Endothelial cell of umbilical vein (primary cell): ENCODE measurements at regions not wholly inside any gene's neighbourhood (a gene's known extent, or its start where the extent isn't known, plus 50 kb on each side); places are given as distances from the start of the nearest gene placed in this dataset.

Source experiments
- BruUV-seq: library from RNA; stranded (reverse); fragments of 400-500 nt; replicated peaks from 2 replicates; lab custom pipeline; 2021; lab: Mats Ljungman, UMichigan
- CTCF ChIA-PET: fragments of 300-600, 350-600 bp; sonication (Branson Sonifier 250); formaldehyde crosslinking; loops from one replicate; lab custom pipeline; 2021; ENCODE audit warnings: antibody characterized with exemption, inconsistent platforms; lab: Charles Lee
- POLR2A ChIA-PET: fragments of 300-600, 350-600 bp; sonication (Branson Sonifier 250); formaldehyde crosslinking; loops from one replicate; lab custom pipeline; 2021; ENCODE audit warnings: antibody characterized with exemption, inconsistent platforms; lab: Charles Lee
- DNase-seq: peaks from one replicate; pipeline ENCODE4 v3.0.0-alpha.2; 2011; ENCODE audit warnings: low read depth, low spot score
- FAIRE-seq: peaks from 2 replicates; lab custom pipeline; 2011; peaks lifted over from hg19 to GRCh38; lab: Jason Lieb, UNC
- H2AFZ ChIP-seq: 2 replicates; pipeline ENCODE4 v1.6.0; 2012; ENCODE audit warnings: low read depth, low read length, control low read depth, inconsistent platforms
- H3K27ac ChIP-seq: 2 replicates; pipeline ENCODE4 v1.5.1; 2011; ENCODE audit warnings: low read depth, mild to moderate bottlenecking, control low read depth, low read length, moderate library complexity; ENCODE audit not compliant: insufficient read depth
- H3K27me3 ChIP-seq, 2 experiments: 2 replicates each; pipeline versions ENCODE4 v1.6.0 to v1.6.1; 2011; ENCODE audit warnings: low read length in 2 of 2, mixed read lengths in 1 of 2; ENCODE audit not compliant: control insufficient read depth in 2 of 2, insufficient read depth in 2 of 2
- H3K36me3 ChIP-seq, 2 experiments: 2 replicates in 1 of 2; 3 replicates in 1 of 2; pipeline ENCODE4 v1.5.1; 2011; ENCODE audit warnings: low read length in 2 of 2, mild to moderate bottlenecking in 1 of 2, moderate library complexity in 1 of 2; ENCODE audit not compliant: control insufficient read depth in 2 of 2, insufficient read depth in 2 of 2; ENCODE audit errors: extremely low read depth in 1 of 2
- H3K4me1 ChIP-seq: 3 replicates; pipeline ENCODE4 v1.5.1; 2011; ENCODE audit warnings: mild to moderate bottlenecking, low read length; ENCODE audit not compliant: control insufficient read depth, insufficient read depth; ENCODE audit errors: extremely low read depth
- H3K4me2 ChIP-seq: 2 replicates; pipeline ENCODE4 v1.6.1; 2011; ENCODE audit warnings: low read length, control low read depth, mixed read lengths; ENCODE audit not compliant: insufficient read depth
- H3K4me3 ChIP-seq, 3 experiments: fragments of 200-600 bp in 1 of 3; sonication (generic), shearing (Covaris generic) in 1 of 3; replicated peaks in 1 of 3; 2 replicates each; pipeline ENCODE4 v1.5.1; 2011 to 2016; ENCODE audit warnings: control low read depth in 3 of 3, low read length in 3 of 3, mild to moderate bottlenecking in 2 of 3, inconsistent platforms in 1 of 3, low read depth in 1 of 3, moderate library complexity in 1 of 3; ENCODE audit not compliant: insufficient read depth in 1 of 3
- H3K79me2 ChIP-seq: 2 replicates; pipeline ENCODE4 v1.6.0; 2012; ENCODE audit warnings: low read length, inconsistent platforms; ENCODE audit not compliant: control insufficient read depth, insufficient read depth
- H3K9ac ChIP-seq: replicated peaks from 2 replicates; pipeline ENCODE3; 2011; ENCODE audit warnings: low read length, control low read depth; ENCODE audit not compliant: insufficient read depth; ENCODE audit errors: extremely low read depth
- H3K9me1 ChIP-seq: replicated peaks from 3 replicates; pipeline ENCODE4 v1.6.0; 2011; ENCODE audit warnings: mild to moderate bottlenecking, low read length; ENCODE audit not compliant: control insufficient read depth, insufficient read depth; ENCODE audit errors: extremely low read depth
- H3K9me3 ChIP-seq: replicated peaks from 2 replicates; pipeline ENCODE4 v1.5.1; 2012; ENCODE audit warnings: low read length, inconsistent platforms; ENCODE audit not compliant: control insufficient read depth, insufficient read depth
- H4K20me1 ChIP-seq: replicated peaks from 2 replicates; pipeline ENCODE3; 2011; ENCODE audit warnings: mild to moderate bottlenecking, low read length; ENCODE audit not compliant: control insufficient read depth, insufficient read depth; ENCODE audit errors: extremely low read depth
- CTCF ChIP-seq, 2 donors: IDR thresholded peaks; 1 replicate in 1 of 2; 2 replicates in 1 of 2; pipeline ENCODE4 v1.5.1; 2011; ENCODE audit warnings: low read length in 2 of 2, mild to moderate bottlenecking in 2 of 2, moderate library complexity in 2 of 2, control low read depth in 1 of 2, inconsistent platforms in 1 of 2, low read depth in 1 of 2; ENCODE audit not compliant: insufficient read depth in 1 of 2; ENCODE audit errors: extremely low read depth in 1 of 2
- EZH2 ChIP-seq: IDR thresholded peaks from 2 replicates; pipeline ENCODE4 v1.6.1; 2012; ENCODE audit warnings: borderline replicate concordance, low read depth, mild to moderate bottlenecking, moderate library complexity, low read length, inconsistent platforms; ENCODE audit not compliant: severe bottlenecking
- FOS ChIP-seq: IDR thresholded peaks from 2 replicates; pipeline ENCODE4 v1.6.1; 2011; ENCODE audit warnings: mild to moderate bottlenecking, low read length, moderate library complexity, borderline replicate concordance; ENCODE audit not compliant: insufficient read depth
- GATA2 ChIP-seq: IDR thresholded peaks from 2 replicates; pipeline ENCODE4 v1.7.0; 2011; ENCODE audit warnings: low read depth, mild to moderate bottlenecking, moderate library complexity, mixed read lengths, low read length; ENCODE audit not compliant: insufficient read length, insufficient read depth
- JUN ChIP-seq: IDR thresholded peaks from 2 replicates; pipeline ENCODE4 v1.6.1; 2011; ENCODE audit warnings: borderline replicate concordance, low read depth; ENCODE audit not compliant: insufficient read length, insufficient read depth
- MAX ChIP-seq: IDR thresholded peaks from 2 replicates; pipeline ENCODE4 v1.6.1; 2011; ENCODE audit not compliant: insufficient read depth, insufficient read length
- MYC ChIP-seq: IDR thresholded peaks from one replicate; pipeline ENCODE4 v1.6.1; 2011; ENCODE audit warnings: mild to moderate bottlenecking, low read depth, low read length
- POLR2A ChIP-seq: IDR thresholded peaks from 2 replicates; pipeline ENCODE4 v1.6.1; 2012; ENCODE audit warnings: low read depth, mild to moderate bottlenecking, control low read depth, low read length
- POLR2AphosphoS5 ChIP-seq: IDR thresholded peaks from 2 replicates; pipeline ENCODE4 v1.6.1; 2012; ENCODE audit warnings: low read depth, mild to moderate bottlenecking, control low read depth, low read length, moderate library complexity; ENCODE audit not compliant: insufficient read depth
- dilution Hi-C: fragments of 300-500 bp; cut with MboI; formaldehyde crosslinking; loops from one replicate; pipeline ENCODE4 v1.15.0; 2019; ENCODE audit warnings: low sequenced_read_pairs; ENCODE audit not compliant: extremely low pct_ligation_motif_present
- intact Hi-C: fragments of 100-400 bp; cut with micrococcal nuclease; formaldehyde crosslinking; loops from one replicate; pipeline ENCODE4 v1.10.0; 2022

- Histone ChIP-seq H3K9me3 (no peaks in the 10 kb centered on the region), H3K27me3 (no peaks in the 10 kb centered on the region), H4K20me1 (no peaks in the 10 kb centered on the region), H3K36me3 (no peaks in the 10 kb centered on the region), H3K9ac (no peak overlapping the region), H3K9me1 (no peaks in the 10 kb centered on the region), H3K27ac (no peak overlapping the region), H3K4me1 (no peaks in the 10 kb centered on the region), H3K79me2 (no peaks in the 10 kb centered on the region), H3K4me2 (no peak overlapping the region), H3K4me3 (no peak overlapping the region), H2AFZ (no peak overlapping the region)
- intact Hi-C loops (no loop called here), dilution Hi-C loops (no loop called here)
- ChIA-PET POLR2A (no interaction called here), CTCF (no interaction called here)
- FAIRE-seq (no peak), DNase-seq (no peak)
- no TSS peak for BruUV-seq
- TF ChIP-seq FOS (no peak), CTCF (IDR thresholded peaks at IDR 0.05; ENCODE audit: extremely low read depth in 1 of 2, insufficient read depth in 1 of 2, low read depth in 1 of 2, low read length in 2 of 2) (no peak), JUN (no peak), POLR2AphosphoS5 (no peak), POLR2A (no peak), MAX (no peak), GATA2 (no peak), EZH2 (no peak), MYC (no peak)
Observed at GRCh38 chr7:46224363-46224762, 303.3 kb upstream of the IGFBP3 start.
